ENCODE measurements at regions not wholly inside any gene's neighbourhood (a gene's known extent, or its start where the extent isn't known, plus 50 kb on each side); places are given as distances from the start of the nearest gene placed in this dataset.

DNA sequence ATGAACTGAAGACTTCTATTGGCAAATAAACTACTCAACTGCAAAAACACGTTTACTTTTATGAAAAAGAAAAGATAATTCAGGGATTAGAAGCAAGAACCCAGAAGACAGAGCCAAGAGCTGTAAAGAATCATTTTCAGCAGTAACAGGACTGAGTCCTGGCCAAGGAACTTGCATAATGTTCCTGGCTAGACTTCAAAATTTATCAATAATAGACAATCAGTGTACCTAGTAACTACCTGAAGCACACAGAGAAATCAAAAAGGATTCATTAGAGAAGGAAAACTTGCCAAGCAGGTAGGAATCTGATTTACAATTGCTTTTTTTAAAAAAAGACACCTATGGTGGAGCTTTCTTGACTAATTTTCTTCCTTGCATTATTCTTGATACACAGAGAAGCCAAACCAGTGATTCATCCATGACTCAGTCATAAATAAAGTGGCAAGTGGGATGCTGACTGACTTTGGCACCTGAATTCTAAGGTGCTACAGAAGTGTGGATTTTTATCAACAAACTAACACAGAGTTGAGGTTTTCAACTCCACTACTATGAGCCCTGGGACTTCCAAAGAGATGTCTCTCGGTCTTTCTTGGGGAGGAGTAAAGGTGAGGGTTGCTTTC is 281.3 kb downstream of the BMP7 start:
- BruUV-seq (replicated peaks): no TSS peak
- DNase-seq: no peak
- intact Hi-C loops (cut with micrococcal nuclease; ENCODE audit: unreplicated experiment): no loop called here

GRCh38 chr20:56986476-56986875 is 280.0 kb downstream of the BMP7 start:
- DNase-seq: no peak
- Mint-ChIP-seq H3K27ac (ENCODE audit: unreplicated experiment) (no peak overlapping the region), H3K4me1 (ENCODE audit: low read depth, unreplicated experiment) (no peaks in the 10 kb centered on the region), H3K27me3 (ENCODE audit: unreplicated experiment) (peaks cover 61% of the 10 kb centered on the region), H3K36me3 (ENCODE audit: insufficient read depth, unreplicated experiment) (no peaks in the 10 kb centered on the region), H3K4me3 (ENCODE audit: low read depth, unreplicated experiment) (no peak overlapping the region), H3K9me3 (ENCODE audit: low read depth, unreplicated experiment) (no peaks in the 10 kb centered on the region)
- CTCF ChIA-PET: no interaction called here
- BruUV-seq (replicated peaks): no TSS peak
- intact Hi-C loops (cut with micrococcal nuclease; ENCODE audit: unreplicated experiment): no loop called here
- no peak for TF ChIP-seq CTCF (IDR thresholded peaks at IDR 0.05; ENCODE audit: unreplicated experiment)

More for the DNA sequence above, 281.3 kb downstream of the BMP7 start:
- no peak overlapping the region for H3K27ac Mint-ChIP-seq (ENCODE audit: unreplicated experiment)
- H3K27me3 Mint-ChIP-seq (ENCODE audit: unreplicated experiment): peaks cover 61% of the 10 kb centered on the region
- H3K36me3 Mint-ChIP-seq (ENCODE audit: insufficient read depth, unreplicated experiment): no peaks in the 10 kb centered on the region
- CTCF ChIA-PET: interaction anchor here (1.1 kb wide), 1 partner anchor 11 kb away, joined by 4 read pairs; no protein-coding TSS in a partner anchor
- no peaks in the 10 kb centered on the region for H3K9me3 Mint-ChIP-seq (ENCODE audit: low read depth, unreplicated experiment)
- H3K4me3 Mint-ChIP-seq (ENCODE audit: low read depth, unreplicated experiment): no peak overlapping the region
- H3K4me1 Mint-ChIP-seq (ENCODE audit: low read depth, unreplicated experiment): no peaks in the 10 kb centered on the region
- TF ChIP-seq CTCF (IDR thresholded peaks at IDR 0.05; ENCODE audit: unreplicated experiment): no peak

GRCh38 chr20:56986931-56987720 is 279.3 kb downstream of the BMP7 start:
- peaks cover 63% of the 10 kb centered on the region for H3K27me3 Mint-ChIP-seq (ENCODE audit: unreplicated experiment)
- no peak overlapping the region for H3K4me3 Mint-ChIP-seq (ENCODE audit: low read depth, unreplicated experiment)
- no peaks in the 10 kb centered on the region for H3K9me3 Mint-ChIP-seq (ENCODE audit: low read depth, unreplicated experiment)
- H3K27ac Mint-ChIP-seq (ENCODE audit: unreplicated experiment): no peak overlapping the region
- no peak for TF ChIP-seq CTCF (IDR thresholded peaks at IDR 0.05; ENCODE audit: unreplicated experiment)
- CTCF ChIA-PET: interaction anchor here (1.4 kb wide), 1 partner anchor 13 kb away, joined by 3 read pairs; no protein-coding TSS in a partner anchor
- no peak for DNase-seq
- intact Hi-C loops (cut with micrococcal nuclease; ENCODE audit: unreplicated experiment): no loop called here
- BruUV-seq (replicated peaks): no TSS peak
- no peaks in the 10 kb centered on the region for H3K36me3 Mint-ChIP-seq (ENCODE audit: insufficient read depth, unreplicated experiment)
- H3K4me1 Mint-ChIP-seq (ENCODE audit: low read depth, unreplicated experiment): no peaks in the 10 kb centered on the region

GRCh38 chr20:56987986-56988385 is 278.5 kb downstream of the BMP7 start:
- Mint-ChIP-seq H3K9me3 (ENCODE audit: low read depth, unreplicated experiment) (no peaks in the 10 kb centered on the region), H3K27me3 (ENCODE audit: unreplicated experiment) (peaks cover 72% of the 10 kb centered on the region), H3K4me3 (ENCODE audit: low read depth, unreplicated experiment) (no peak overlapping the region), H3K36me3 (ENCODE audit: insufficient read depth, unreplicated experiment) (no peaks in the 10 kb centered on the region), H3K27ac (ENCODE audit: unreplicated experiment) (no peak overlapping the region), H3K4me1 (ENCODE audit: low read depth, unreplicated experiment) (no peaks in the 10 kb centered on the region)
- no peak for TF ChIP-seq CTCF (IDR thresholded peaks at IDR 0.05; ENCODE audit: unreplicated experiment)
- no peak for DNase-seq
- intact Hi-C loops (cut with micrococcal nuclease; ENCODE audit: unreplicated experiment): no loop called here
- no TSS peak for BruUV-seq (replicated peaks)
- CTCF ChIA-PET: interaction anchor here (1.4 kb wide), 1 partner anchor 14 kb away, joined by 3 read pairs; no protein-coding TSS in a partner anchor
